OCI-LY1 (cell line): ENCODE measurements at regions not wholly inside any gene's neighbourhood (a gene's known extent, or its start where the extent isn't known, plus 50 kb on each side); places are given as distances from the start of the nearest gene placed in this dataset.

Source experiments
- EZH2 ChIP-seq: fragments of 200-600 bp; sonication (generic), shearing (Covaris generic); IDR thresholded peaks from 2 replicates; pipeline ENCODE4 v1.8.0; 2017; ENCODE audit warnings: borderline replicate concordance, mixed run types, mild to moderate bottlenecking, antibody characterized with exemption, low read length, moderate library complexity, mixed read lengths
- TF ChIP-seq, protein P1 (sequence below): fragments of 200-600 bp; sonication (generic), shearing (Covaris generic); IDR thresholded peaks from 2 replicates; pipeline ENCODE4 v1.5.1; 2017; ENCODE audit warnings: mild to moderate bottlenecking, antibody characterized with exemption, low read length, moderate library complexity, mixed read lengths

DNA sequence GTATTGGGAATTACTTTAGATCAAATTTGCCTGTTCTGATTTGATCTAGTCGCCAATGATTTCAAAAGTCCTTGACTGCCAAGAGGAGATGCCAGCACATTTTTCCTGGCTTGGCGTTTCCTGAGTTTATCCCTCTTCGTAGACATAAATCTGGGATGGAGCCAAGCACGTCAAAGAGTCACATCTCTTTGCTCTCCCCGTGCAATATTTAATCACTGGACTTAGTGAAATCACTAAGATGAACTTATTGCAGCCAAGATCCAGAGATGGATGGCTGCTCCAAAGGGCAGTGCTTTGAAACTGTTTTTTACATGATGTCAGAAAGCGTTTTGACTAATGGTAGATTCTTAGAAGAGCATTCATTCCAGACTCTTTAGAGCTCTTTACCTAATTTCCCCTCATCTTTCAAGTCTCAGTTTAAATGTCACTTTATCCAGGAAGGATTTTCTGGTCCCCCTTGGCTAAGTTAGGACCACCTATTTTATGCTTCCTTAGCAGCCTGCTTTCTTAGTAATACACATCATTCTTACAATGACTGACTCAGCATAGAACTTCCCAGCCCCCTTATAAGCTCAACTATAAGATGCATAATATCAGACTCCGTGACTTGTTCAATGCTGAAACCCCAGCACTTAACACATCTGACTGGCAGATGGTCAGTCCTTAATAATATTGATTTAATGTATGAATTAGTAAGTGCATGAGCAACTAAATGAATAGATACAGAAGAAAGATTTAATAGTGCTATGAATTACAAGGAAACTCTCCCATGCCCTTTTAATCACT is 94.4 kb upstream of the GREM2 start:
- TF ChIP-seq, protein P1, sequence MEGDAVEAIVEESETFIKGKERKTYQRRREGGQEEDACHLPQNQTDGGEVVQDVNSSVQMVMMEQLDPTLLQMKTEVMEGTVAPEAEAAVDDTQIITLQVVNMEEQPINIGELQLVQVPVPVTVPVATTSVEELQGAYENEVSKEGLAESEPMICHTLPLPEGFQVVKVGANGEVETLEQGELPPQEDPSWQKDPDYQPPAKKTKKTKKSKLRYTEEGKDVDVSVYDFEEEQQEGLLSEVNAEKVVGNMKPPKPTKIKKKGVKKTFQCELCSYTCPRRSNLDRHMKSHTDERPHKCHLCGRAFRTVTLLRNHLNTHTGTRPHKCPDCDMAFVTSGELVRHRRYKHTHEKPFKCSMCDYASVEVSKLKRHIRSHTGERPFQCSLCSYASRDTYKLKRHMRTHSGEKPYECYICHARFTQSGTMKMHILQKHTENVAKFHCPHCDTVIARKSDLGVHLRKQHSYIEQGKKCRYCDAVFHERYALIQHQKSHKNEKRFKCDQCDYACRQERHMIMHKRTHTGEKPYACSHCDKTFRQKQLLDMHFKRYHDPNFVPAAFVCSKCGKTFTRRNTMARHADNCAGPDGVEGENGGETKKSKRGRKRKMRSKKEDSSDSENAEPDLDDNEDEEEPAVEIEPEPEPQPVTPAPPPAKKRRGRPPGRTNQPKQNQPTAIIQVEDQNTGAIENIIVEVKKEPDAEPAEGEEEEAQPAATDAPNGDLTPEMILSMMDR = no peak
- no peak for TF ChIP-seq EZH2
